SJSA1 (cell line): ENCODE measurements at regions not wholly inside any gene's neighbourhood (a gene's known extent, or its start where the extent isn't known, plus 50 kb on each side); places are given as distances from the start of the nearest gene placed in this dataset.

Experiments used
- DNase-seq, 2 experiments: peaks; one replicate each; pipeline ENCODE4 v3.0.0-alpha.2; 2015 to 2020; ENCODE audit warnings: low spot score in 2 of 2, low read depth in 1 of 2
- H3K27ac ChIP-seq: fragments of 250-450 bp; sonication (Bioruptor Pico); 2 replicates; pipeline ENCODE4 v1.5.1; 2020; ENCODE audit warnings: mild to moderate bottlenecking, moderate library complexity
- H3K27me3 ChIP-seq: fragments of 250-450 bp; sonication (Bioruptor Pico); replicated peaks from 2 replicates; pipeline ENCODE4 v1.5.1; 2020; ENCODE audit warnings: mild to moderate bottlenecking, moderate library complexity
- H3K36me3 ChIP-seq: fragments of 250-450 bp; sonication (Bioruptor Pico); 2 replicates; pipeline ENCODE4 v1.5.1; 2020; ENCODE audit warnings: mild to moderate bottlenecking
- H3K4me1 ChIP-seq: fragments of 250-450 bp; sonication (Bioruptor Pico); replicated peaks from 2 replicates; pipeline ENCODE4 v1.6.1; 2021; ENCODE audit warnings: mild to moderate bottlenecking
- H3K4me3 ChIP-seq: fragments of 250-450 bp; sonication (Bioruptor Pico); 2 replicates; pipeline ENCODE4 v1.5.1; 2020; ENCODE audit warnings: mild to moderate bottlenecking
- H3K9me3 ChIP-seq: fragments of 250-450 bp; sonication (Bioruptor Pico); replicated peaks from 2 replicates; pipeline ENCODE4 v1.5.1; 2020; ENCODE audit warnings: mild to moderate bottlenecking

DNA sequence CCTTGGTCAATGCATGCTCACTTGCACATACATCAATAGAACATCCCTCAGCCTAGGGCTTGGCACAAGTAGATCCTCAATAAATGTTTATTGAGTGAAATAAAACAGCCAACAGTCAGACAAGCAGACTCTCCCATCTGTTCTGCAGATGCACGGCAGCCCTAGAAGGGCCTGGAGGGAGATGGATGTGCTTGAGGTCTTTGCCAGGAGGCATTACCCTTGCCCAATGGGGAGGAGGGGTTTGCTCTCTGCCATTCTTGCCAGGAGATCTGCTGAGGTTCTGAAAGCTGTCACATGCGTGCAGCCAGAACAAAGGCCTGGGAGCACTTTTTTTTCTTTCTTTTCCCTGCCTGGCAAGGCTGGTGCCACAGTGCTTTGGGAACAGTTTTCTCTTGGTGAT is 349.3 kb upstream of the THRB start:
- H3K36me3 ChIP-seq: no peaks in the 10 kb centered on the region
- no peak overlapping the region for H3K4me3 ChIP-seq
- no peaks in the 10 kb centered on the region for H3K27me3 ChIP-seq
- no peaks in the 10 kb centered on the region for H3K9me3 ChIP-seq
- H3K4me1 ChIP-seq: no peaks in the 10 kb centered on the region
- H3K27ac ChIP-seq: no peak overlapping the region
- DNase-seq: no peak

DNA sequence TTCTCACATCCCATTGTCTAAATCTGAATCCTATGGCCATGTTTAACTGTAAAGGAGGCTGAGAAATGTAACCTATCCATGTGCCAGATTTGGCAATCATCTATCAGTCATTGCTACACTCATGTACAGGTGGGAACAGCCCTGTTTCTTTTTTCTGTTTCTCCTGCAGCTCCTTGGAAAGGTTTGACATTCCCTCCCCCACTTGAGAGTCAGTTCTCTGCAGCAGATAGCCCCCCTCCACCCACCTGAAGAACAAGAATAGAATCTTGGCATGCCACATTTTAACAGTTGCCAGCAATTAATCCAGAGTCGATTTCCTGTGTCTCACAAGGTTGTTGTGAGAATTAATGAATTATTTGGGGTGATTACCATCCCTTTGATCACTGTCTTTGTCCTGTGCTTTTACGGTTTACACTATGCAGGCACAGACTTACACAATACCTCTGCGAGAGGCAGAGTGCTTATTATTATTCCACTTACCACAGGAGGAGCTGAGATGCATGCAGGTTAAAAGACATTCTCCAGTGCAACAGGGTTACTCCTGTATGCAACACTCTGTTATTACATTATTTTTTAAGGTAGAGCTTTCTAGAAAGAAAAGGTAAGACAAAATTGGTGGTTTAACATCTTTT is 351.0 kb upstream of the THRB start:
- Histone ChIP-seq H3K4me1 (no peaks in the 10 kb centered on the region), H3K27me3 (no peaks in the 10 kb centered on the region), H3K9me3 (no peaks in the 10 kb centered on the region), H3K36me3 (no peaks in the 10 kb centered on the region), H3K27ac (no peak overlapping the region), H3K4me3 (no peak overlapping the region)
- no peak for DNase-seq

DNA sequence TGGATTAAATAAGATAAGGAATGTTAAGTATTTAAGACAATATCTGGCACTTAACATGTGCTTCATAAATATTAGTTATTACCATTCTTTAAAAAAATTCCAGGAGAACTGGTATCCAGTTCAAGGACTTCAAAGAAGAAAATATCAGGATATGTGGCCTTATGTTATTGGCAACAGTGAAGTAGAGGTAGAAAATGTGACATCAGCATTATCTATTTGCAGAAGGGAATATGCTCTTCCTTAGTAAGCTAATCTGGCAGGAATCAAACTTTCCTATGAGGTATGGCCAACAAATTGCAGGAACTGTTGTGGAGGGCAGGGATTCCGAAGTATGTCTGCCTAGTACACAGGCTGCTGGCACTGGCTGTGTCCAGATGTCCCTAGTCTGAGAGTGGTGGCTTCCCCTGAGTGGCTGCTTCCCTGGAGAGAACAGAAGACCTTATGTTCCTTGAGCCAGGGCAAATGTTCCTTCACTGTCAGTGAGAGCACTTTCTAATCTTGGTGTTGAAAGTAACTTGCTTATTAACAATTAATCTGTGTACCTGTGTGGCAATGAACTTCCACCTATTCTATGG is 351.7 kb upstream of the THRB start:
- no peak overlapping the region for H3K27ac ChIP-seq

DNA sequence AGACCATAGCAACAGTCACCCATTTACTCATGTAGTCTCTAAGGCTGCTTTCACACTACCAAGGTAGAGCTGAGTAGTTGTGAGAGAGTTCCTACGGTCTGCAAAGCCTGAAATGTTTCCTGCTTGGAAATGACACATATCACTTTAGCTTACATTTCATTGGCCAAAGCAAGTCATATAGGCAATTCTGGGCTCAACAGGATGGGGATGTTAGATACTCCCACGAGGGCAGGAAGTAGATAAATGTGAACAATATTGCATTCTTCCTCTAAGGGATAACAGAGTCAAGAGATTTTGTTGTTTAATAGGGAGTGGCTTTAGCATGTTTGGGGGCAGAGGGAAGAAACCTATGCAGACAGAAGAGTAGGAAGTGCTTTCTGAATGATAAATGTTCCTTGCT is 355.6 kb upstream of the THRB start:
- DNase-seq: no peak
- Histone ChIP-seq H3K27ac (no peak overlapping the region), H3K36me3 (no peaks in the 10 kb centered on the region), H3K4me3 (no peak overlapping the region), H3K4me1 (no peaks in the 10 kb centered on the region), H3K27me3 (no peaks in the 10 kb centered on the region), H3K9me3 (no peaks in the 10 kb centered on the region)

More for the DNA sequence above, 351.7 kb upstream of the THRB start:
- Histone ChIP-seq H3K27me3 (no peaks in the 10 kb centered on the region), H3K4me1 (no peaks in the 10 kb centered on the region), H3K9me3 (no peaks in the 10 kb centered on the region), H3K4me3 (no peak overlapping the region), H3K36me3 (no peaks in the 10 kb centered on the region)
- no peak for DNase-seq

DNA sequence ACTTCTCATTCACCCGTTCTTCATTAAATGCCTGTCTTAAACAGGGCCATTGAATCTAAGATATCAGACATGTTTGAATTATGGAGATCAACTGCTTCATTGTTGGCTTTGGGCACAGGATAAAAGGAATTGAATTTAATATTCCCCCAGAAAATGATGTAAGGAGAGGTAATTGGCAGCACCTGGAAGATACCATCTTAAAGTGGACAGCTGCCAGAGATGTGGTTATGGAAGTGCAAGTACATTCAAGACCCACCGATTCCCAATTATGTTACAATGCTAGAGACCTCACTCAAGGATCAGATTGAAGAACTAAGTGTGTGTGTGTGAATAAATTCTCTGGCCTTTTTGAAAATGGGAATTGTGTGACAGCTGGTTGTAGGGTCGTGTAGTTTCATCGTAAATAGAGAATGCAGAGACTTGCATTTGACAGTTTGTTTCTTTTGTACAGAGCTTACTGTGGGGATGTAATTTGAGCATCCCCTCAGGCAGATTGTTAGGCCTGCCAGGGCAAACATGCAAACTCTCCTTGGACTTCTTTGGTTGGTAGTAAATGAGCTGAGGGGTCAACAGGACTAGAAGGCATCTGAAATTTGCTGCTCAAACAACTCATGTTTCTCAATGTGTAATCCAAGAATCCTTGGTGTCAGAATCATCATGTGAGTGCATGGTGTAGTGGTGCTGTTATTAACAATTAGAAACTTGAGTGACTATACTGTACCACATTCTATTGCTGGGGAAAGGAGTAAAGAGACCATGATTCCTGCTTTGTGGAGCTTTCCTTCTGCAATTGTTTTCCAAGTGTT is 359.2 kb upstream of the THRB start:
- Histone ChIP-seq H3K27me3 (no peaks in the 10 kb centered on the region), H3K27ac (no peak overlapping the region)
- DNase-seq: no peak

DNA sequence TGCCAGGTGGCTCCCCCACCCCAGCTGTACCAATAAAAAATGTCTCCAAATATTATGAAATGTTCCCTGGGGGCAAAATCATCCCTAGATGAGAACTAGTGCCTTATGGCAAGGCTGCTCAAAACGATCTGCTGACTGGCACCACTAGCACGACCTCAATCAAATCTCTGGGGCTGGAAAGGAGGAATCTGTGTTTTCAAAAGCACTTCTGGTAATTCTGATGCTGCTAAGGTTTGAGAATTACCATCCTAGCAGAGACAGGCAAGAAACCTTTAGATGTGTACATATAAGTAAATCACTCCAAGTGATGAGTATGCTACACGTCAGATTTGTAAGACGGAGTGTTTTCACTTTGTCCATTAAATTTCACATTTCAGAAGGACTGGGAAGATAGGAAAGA is 360.1 kb upstream of the THRB start:
- Histone ChIP-seq H3K9me3 (no peaks in the 10 kb centered on the region), H3K27me3 (no peaks in the 10 kb centered on the region), H3K4me1 (no peaks in the 10 kb centered on the region), H3K4me3 (no peak overlapping the region), H3K36me3 (no peaks in the 10 kb centered on the region), H3K27ac (no peak overlapping the region)
- DNase-seq: no peak

More for the DNA sequence above, 359.2 kb upstream of the THRB start:
- no peak overlapping the region for H3K4me3 ChIP-seq
- H3K4me1 ChIP-seq: no peaks in the 10 kb centered on the region
- no peaks in the 10 kb centered on the region for H3K9me3 ChIP-seq
- no peaks in the 10 kb centered on the region for H3K36me3 ChIP-seq

DNA sequence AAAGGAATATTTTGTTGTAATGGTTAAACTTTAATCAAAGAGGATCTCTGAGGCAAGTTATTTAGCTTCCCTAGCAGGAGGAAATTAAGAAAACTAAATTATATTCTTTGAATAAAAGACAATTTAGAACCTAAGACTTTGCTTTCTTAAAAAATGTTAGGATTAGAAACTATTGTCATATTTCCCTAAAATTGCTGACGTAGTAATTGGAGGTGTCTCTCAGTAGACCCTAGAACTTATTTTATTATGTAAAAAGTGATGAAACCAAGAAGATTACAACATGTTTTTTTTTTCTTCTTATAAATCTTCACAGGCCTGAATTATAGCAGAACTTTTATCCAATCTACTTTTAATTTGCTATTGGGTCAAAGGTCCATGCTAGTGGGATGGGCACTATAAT is 363.3 kb upstream of the THRB start:
- Histone ChIP-seq H3K27ac (no peak overlapping the region), H3K4me1 (no peaks in the 10 kb centered on the region), H3K27me3 (no peaks in the 10 kb centered on the region), H3K9me3 (no peaks in the 10 kb centered on the region), H3K4me3 (no peak overlapping the region), H3K36me3 (no peaks in the 10 kb centered on the region)
- no peak for DNase-seq

DNA sequence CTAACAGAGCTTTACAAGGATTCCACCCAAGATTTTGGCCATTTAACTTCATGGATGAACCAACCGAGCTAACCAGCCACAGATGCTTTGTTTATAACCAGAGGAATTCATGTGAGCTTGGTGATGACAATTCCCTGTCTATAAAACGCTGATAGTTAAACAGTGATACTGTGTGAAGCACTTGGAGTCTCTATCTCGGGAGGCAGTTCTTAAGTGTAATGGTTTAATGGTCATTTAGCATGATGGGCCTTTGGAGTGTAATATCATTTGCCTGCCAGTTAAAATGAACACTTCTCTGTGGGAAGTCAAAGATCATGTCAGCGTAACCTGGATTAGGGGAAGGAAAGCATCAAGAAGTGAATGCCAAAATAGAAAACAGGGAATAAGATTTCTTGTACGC is 368.6 kb upstream of the THRB start:
- no peaks in the 10 kb centered on the region for H3K9me3 ChIP-seq
- no peaks in the 10 kb centered on the region for H3K27me3 ChIP-seq
- H3K4me3 ChIP-seq: no peak overlapping the region
- no peaks in the 10 kb centered on the region for H3K4me1 ChIP-seq
- no peak for DNase-seq
- H3K27ac ChIP-seq: no peak overlapping the region
- H3K36me3 ChIP-seq: no peaks in the 10 kb centered on the region

DNA sequence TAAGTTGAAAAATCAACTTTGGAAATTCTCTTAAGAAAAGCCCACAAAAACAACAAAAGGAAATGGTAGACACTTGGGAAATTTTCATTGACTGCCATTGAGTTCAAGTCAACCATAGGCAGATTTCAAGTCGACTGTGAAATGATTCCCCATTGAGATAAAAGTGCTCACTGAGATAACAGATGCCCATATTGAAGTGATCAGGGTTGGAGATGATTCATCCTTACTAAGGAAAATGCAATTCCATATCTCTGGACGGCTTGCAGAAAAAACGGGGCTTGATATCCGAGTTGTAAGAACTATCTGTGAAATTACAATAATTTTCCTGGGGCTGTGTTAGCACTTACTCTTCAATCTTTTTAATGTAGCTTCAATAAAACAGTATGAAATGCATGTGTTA is 373.1 kb upstream of the THRB start:
- no peaks in the 10 kb centered on the region for H3K36me3 ChIP-seq
- no peaks in the 10 kb centered on the region for H3K4me1 ChIP-seq
- H3K4me3 ChIP-seq: no peak overlapping the region
- no peak for DNase-seq
- H3K9me3 ChIP-seq: no peaks in the 10 kb centered on the region
- no peak overlapping the region for H3K27ac ChIP-seq
- no peaks in the 10 kb centered on the region for H3K27me3 ChIP-seq

DNA sequence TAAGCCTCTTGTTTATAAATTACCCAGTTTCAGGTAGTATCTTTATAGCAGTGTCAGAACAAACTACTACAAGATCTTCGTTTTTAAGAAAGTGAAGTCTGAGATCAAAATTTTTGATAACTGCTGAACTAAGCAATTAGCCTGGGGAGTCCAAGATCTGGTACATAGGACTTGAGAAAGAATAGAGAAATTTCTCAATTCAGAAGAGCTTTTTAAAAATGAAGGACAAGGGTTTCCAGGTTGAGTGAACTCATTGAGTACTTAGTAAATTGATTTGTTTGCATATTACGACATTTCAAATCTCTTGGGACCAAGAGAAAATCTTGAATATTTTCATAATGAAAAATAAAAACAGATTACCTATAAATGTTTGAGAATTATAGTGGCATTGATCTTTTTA is 386.6 kb upstream of the THRB start:
- H3K9me3 ChIP-seq: no peaks in the 10 kb centered on the region
- no peaks in the 10 kb centered on the region for H3K36me3 ChIP-seq
- no peak overlapping the region for H3K4me3 ChIP-seq
- no peaks in the 10 kb centered on the region for H3K27me3 ChIP-seq
- DNase-seq: no peak
- no peak overlapping the region for H3K27ac ChIP-seq
- H3K4me1 ChIP-seq: no peaks in the 10 kb centered on the region

DNA sequence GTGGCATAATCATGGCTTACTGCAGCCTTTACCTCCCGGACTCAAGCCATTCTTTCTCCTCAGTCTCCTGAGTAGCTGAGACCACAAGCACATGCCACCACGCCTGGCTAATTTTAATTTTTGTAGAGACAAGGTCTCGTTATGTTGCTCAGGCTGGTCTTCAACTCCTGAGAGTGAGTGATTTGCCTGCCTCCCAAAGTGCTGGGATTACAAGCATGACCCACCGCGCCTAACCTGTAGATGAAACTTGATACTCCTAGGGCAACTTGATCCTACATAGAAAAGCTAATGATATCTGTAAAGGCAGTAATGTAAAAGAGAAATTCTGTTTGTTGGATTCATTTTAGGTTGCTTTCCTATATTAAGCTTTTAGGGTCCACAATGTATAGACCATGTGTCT is 391.9 kb upstream of the THRB start:
- H3K9me3 ChIP-seq: no peaks in the 10 kb centered on the region
- H3K36me3 ChIP-seq: no peaks in the 10 kb centered on the region
- DNase-seq: no peak
- H3K27me3 ChIP-seq: no peaks in the 10 kb centered on the region
- H3K4me1 ChIP-seq: no peaks in the 10 kb centered on the region
- H3K4me3 ChIP-seq: no peak overlapping the region
- H3K27ac ChIP-seq: no peak overlapping the region

DNA sequence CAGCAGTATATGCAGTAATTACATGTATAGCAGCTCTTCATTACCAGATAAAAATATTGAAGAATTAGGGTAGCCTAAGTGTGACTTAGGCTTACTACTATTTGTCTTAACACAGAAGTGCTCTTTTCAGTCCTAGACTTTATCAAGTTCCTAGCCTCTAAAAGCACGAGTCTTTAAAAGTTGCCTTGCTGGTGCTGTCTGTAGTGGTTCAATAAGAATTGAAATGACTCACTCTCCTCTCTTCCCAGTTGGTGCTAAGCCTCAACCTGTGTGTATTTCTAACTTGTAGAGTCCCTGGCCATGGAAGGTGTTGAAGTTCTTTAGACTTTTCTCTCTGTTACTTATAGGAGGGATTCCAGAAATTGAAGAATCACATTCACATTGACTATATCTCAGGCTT is 395.4 kb upstream of the THRB start:
- Histone ChIP-seq H3K36me3 (no peaks in the 10 kb centered on the region), H3K4me3 (no peak overlapping the region), H3K27ac (no peak overlapping the region), H3K9me3 (no peaks in the 10 kb centered on the region), H3K4me1 (no peaks in the 10 kb centered on the region), H3K27me3 (no peaks in the 10 kb centered on the region)
- no peak for DNase-seq

DNA sequence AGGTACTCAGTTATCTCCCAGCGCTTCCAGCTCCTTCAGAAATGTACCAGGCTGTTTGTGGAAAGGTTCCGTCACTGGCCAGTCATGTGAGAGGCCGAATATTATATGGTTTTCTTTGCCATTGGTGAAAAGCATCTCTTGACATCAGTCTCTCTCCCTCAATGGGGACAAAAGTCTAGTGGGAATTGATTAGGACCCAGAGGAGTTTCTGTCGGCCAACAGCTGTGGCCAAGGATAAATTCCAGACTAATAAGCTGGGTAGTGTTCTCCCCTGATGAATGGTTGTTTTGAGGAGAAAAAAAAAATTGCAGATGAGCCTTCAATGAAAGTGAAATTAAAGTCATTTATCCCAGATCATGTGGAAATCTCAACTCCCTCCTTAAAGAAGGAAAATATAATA is 404.7 kb upstream of the THRB start:
- Histone ChIP-seq H3K9me3 (no peaks in the 10 kb centered on the region), H3K27me3 (no peaks in the 10 kb centered on the region), H3K27ac (no peak overlapping the region), H3K4me1 (no peaks in the 10 kb centered on the region), H3K36me3 (no peaks in the 10 kb centered on the region), H3K4me3 (no peak overlapping the region)
- DNase-seq: no peak

DNA sequence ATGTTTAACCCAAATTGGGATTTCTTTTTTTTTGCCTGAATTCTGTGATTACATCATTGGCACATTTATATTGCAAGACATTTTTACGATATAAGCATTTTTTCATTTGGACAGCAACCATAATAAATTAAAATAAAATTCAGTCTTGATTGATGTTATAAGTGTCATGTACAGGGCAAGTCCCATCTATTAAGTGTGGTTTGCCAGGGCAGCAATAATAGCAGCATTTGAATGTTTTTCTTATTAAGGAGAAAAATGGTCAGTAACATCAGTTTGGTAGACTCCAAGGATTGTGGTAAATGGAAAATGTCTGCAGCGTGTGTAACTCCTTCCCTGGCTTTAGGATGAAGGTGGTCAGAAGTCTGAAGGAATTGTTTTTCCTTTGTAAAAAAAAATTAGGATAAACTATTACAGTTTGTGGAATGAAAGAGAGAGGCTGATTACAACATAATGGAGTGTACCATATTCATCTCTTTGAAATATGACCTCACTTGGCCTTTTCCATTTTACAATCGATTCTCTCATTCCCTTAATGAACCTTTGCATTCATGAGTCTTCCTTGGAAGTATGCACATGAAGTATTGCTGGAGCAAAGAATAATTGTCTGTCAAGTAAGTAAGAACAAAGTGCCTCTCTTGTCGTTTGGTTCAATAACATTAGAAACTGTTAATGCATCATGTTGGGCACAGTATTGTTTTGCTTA is 405.4 kb upstream of the THRB start:
- Histone ChIP-seq H3K4me1 (no peaks in the 10 kb centered on the region), H3K27ac (no peak overlapping the region)
- DNase-seq: no peak

More for the DNA sequence above, 405.4 kb upstream of the THRB start:
- H3K4me3 ChIP-seq: no peak overlapping the region
- no peaks in the 10 kb centered on the region for H3K9me3 ChIP-seq
- H3K27me3 ChIP-seq: no peaks in the 10 kb centered on the region
- no peaks in the 10 kb centered on the region for H3K36me3 ChIP-seq
